ENCODE measurements at regions not wholly inside any gene's neighbourhood (a gene's known extent, or its start where the extent isn't known, plus 50 kb on each side); places are given as distances from the start of the nearest gene placed in this dataset.

DNA sequence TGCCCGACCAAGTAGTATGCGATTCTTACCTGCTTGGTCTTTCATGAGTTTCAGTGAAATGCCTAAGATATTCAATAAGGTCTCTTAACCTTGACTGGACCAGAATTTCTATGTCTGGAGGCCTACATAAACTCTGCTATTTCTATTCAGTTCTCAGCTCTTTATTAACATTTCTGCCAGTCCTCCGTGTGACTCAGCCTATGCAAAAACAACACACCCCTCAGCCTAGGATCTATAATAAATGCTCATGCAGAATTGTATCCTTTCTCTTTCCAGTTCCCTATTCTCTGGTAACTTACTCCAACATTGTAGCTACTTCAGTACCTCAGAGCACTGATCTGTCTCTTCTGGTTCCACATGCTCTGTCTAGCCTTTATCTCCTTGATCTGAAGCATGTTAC, 1507.4 kb downstream of the CDH11 start:
- no peak for TF ChIP-seq POLR2A (IDR thresholded peaks at IDR 0.05)
- TF ChIP-seq, protein P1, sequence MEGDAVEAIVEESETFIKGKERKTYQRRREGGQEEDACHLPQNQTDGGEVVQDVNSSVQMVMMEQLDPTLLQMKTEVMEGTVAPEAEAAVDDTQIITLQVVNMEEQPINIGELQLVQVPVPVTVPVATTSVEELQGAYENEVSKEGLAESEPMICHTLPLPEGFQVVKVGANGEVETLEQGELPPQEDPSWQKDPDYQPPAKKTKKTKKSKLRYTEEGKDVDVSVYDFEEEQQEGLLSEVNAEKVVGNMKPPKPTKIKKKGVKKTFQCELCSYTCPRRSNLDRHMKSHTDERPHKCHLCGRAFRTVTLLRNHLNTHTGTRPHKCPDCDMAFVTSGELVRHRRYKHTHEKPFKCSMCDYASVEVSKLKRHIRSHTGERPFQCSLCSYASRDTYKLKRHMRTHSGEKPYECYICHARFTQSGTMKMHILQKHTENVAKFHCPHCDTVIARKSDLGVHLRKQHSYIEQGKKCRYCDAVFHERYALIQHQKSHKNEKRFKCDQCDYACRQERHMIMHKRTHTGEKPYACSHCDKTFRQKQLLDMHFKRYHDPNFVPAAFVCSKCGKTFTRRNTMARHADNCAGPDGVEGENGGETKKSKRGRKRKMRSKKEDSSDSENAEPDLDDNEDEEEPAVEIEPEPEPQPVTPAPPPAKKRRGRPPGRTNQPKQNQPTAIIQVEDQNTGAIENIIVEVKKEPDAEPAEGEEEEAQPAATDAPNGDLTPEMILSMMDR (IDR thresholded peaks at IDR 0.05), result no peak
- Histone ChIP-seq H3K4me1 (no peaks in the 10 kb centered on the region), H3K27me3 (no peaks in the 10 kb centered on the region), H3K9me3 (no peaks in the 10 kb centered on the region), H3K36me3 (no peaks in the 10 kb centered on the region), H3K4me3 (no peak overlapping the region), H3K27ac (no peak overlapping the region)
- DNase-seq, result no peak
- intact Hi-C loops (cut with DNase I; ENCODE audit: low total_unique reads), result no loop called here

GRCh38 chr16:63613701-63614100, 1508.2 kb downstream of the CDH11 start:
- intact Hi-C loops (cut with DNase I; ENCODE audit: low total_unique reads), result no loop called here
- no peak for TF ChIP-seq POLR2A (IDR thresholded peaks at IDR 0.05)
- TF ChIP-seq, protein P1 (IDR thresholded peaks at IDR 0.05), result no peak
- DNase-seq, result no peak
- no peaks in the 10 kb centered on the region for H3K4me1 ChIP-seq
- H3K4me3 ChIP-seq, result no peak overlapping the region
- H3K27ac ChIP-seq, result no peak overlapping the region
- H3K27me3 ChIP-seq, result no peaks in the 10 kb centered on the region
- no peaks in the 10 kb centered on the region for H3K9me3 ChIP-seq
- no peaks in the 10 kb centered on the region for H3K36me3 ChIP-seq

DNA sequence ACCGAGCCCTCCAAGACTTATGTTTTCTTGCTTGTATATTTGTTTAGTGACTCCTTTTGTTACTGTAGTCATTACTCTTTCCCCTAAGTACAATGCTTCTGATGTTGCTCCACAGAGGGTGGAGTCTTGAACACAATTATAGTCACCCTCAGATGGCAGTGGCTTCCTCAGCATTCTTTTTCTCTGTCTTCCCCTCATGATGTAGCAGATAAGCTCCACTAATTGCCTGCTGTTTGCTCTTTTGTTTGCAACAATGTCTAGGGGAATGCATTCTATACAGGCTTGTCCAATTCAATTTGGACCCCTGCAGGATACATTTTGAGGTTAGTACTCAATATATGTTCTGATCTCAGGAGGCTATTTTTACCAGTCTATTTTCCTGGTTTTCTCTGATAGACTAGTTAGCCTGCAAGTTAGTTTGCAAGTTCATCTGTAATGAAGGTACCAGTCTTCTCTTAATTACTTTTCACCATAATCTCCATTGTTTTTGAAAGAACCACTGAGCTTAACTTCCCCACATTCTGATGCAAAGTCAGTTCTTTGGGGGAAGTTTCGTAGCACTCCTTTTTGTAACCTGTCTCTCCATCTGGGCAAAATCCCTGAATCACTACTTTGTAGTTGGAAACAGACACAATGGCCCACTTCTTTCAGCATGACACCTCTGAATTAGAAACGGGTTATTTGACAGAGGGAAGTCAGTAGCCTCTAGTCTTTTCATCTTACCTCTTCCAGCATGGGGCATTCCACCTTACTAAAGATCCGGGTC, 1509.2 kb downstream of the CDH11 start:
- Histone ChIP-seq H3K4me1 (no peaks in the 10 kb centered on the region), H3K27ac (no peak overlapping the region), H3K27me3 (no peaks in the 10 kb centered on the region), H3K36me3 (no peaks in the 10 kb centered on the region), H3K4me3 (no peak overlapping the region), H3K9me3 (no peaks in the 10 kb centered on the region)
- intact Hi-C loops (cut with DNase I; ENCODE audit: low total_unique reads), result no loop called here
- no peak for DNase-seq
- no peak for TF ChIP-seq POLR2A (IDR thresholded peaks at IDR 0.05)
- TF ChIP-seq, protein P1 (IDR thresholded peaks at IDR 0.05), result no peak

DNA sequence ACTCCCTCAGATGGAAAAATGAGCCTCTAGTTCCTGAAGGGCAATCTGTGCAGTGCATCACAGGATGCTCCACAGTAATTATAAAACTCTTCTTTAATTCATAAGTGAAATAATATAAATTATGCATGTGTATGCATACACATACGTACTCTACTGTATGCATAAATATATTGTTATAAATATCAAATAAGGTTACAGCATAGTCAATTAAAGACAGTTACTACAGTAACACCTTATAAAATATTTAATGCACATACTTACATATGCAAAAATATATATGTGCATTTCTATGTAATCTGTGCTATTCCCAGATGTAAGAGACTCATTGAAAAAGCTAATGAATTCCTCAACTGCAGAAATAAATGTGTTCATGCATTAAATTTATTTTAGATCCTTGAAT, 1515.1 kb downstream of the CDH11 start:
- DNase-seq, result no peak
- Histone ChIP-seq H3K27ac (no peak overlapping the region), H3K27me3 (no peaks in the 10 kb centered on the region), H3K9me3 (no peaks in the 10 kb centered on the region), H3K4me1 (no peaks in the 10 kb centered on the region), H3K4me3 (no peak overlapping the region), H3K36me3 (no peaks in the 10 kb centered on the region)
- TF ChIP-seq, protein P1 (IDR thresholded peaks at IDR 0.05), result no peak
- TF ChIP-seq POLR2A (IDR thresholded peaks at IDR 0.05), result no peak
- intact Hi-C loops (cut with DNase I; ENCODE audit: low total_unique reads), result no loop called here

DNA sequence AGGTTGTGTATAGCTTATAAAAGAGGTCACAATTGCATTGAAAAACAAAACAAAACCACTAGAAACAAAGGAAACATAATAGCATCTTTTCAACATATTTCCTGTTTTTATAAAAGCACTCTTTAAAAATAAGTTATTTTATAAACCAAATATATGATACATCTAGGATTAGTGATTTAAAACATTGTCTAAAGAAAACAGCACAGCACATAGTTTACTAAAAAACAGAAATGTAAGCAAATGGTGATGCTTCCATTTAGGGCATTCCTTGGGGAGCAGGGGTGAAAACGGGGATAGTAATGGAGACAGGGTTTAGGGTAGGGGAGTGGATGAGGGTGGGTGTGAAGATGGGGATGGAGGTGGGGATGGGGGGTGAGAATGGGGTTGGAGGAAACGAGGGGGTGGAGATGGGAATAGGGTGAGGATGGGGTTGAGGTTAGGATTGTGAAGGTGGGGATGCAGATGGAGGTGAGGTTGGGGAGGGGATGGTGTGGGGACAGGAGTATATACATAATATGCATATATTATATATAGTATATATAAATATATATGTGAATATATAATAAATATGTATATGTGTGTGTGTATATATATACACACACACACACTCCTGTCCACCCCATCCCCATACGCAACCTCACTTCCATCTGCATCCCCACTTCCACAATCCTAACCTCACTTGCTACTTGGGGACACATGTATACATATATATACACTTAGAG, 1519.5 kb downstream of the CDH11 start:
- no peaks in the 10 kb centered on the region for H3K36me3 ChIP-seq
- no peak for DNase-seq
- H3K27ac ChIP-seq, result no peak overlapping the region
- H3K27me3 ChIP-seq, result no peaks in the 10 kb centered on the region
- TF ChIP-seq POLR2A (IDR thresholded peaks at IDR 0.05), result no peak
- TF ChIP-seq, protein P1 (IDR thresholded peaks at IDR 0.05), result no peak
- intact Hi-C loops (cut with DNase I; ENCODE audit: low total_unique reads), result no loop called here
- H3K4me3 ChIP-seq, result no peak overlapping the region
- no peaks in the 10 kb centered on the region for H3K9me3 ChIP-seq
- no peaks in the 10 kb centered on the region for H3K4me1 ChIP-seq

All from uterus (tissue), 3 donors.